OCI-LY7 (cell line): ENCODE measurements at regions not wholly inside any gene's neighbourhood (a gene's known extent, or its start where the extent isn't known, plus 50 kb on each side); places are given as distances from the start of the nearest gene placed in this dataset.

Source experiments
- BruUV-seq: library from RNA; stranded (reverse); fragments of 400-500 nt; replicated peaks from 2 replicates; lab custom pipeline; 2021; lab: Mats Ljungman, UMichigan
- CTCF ChIA-PET: fragments of 300-600 bp; sonication (Branson Sonifier 250); formaldehyde crosslinking; loops from one replicate; lab custom pipeline; 2022; ENCODE audit warnings: antibody characterized with exemption; ENCODE audit not compliant: unreplicated experiment; lab: Charles Lee
- POLR2A ChIA-PET: fragments of 300-600 bp; sonication (Branson Sonifier 250); formaldehyde crosslinking; loops from one replicate; lab custom pipeline; 2022; ENCODE audit warnings: antibody characterized with exemption; lab: Charles Lee
- DNase-seq: peaks from one replicate; pipeline ENCODE4 v3.0.0-alpha.2; 2015; ENCODE audit warnings: low spot score
- H2AFZ ChIP-seq: fragments of 200-600 bp; sonication (generic), shearing (Covaris generic); 2 replicates; pipeline ENCODE4 v1.6.1; 2014; ENCODE audit warnings: mild to moderate bottlenecking, antibody characterized with exemption, low read length, moderate library complexity
- H3K27ac ChIP-seq: fragments of 200-600 bp; sonication (generic); 2 replicates; pipeline ENCODE4 v1.5.1; 2014; ENCODE audit warnings: mixed run types, low read depth, mild to moderate bottlenecking, moderate library complexity, low read length, inconsistent platforms; ENCODE audit not compliant: poor library complexity, severe bottlenecking
- H3K36me3 ChIP-seq: fragments of 200-600 bp; sonication (generic); 2 replicates; pipeline ENCODE4 v1.6.1; 2014; ENCODE audit warnings: mild to moderate bottlenecking, antibody characterized with exemption, low read length, moderate library complexity, mixed read lengths; ENCODE audit not compliant: insufficient read depth
- H3K4me1 ChIP-seq: fragments of 200-600 bp; sonication (generic); 2 replicates; pipeline ENCODE4 v1.5.1; 2014; ENCODE audit warnings: mild to moderate bottlenecking, low read length; ENCODE audit not compliant: insufficient read depth, poor library complexity, severe bottlenecking
- H3K4me2 ChIP-seq: fragments of 200-600 bp; sonication (generic); 2 replicates; pipeline ENCODE4 v1.6.1; 2014; ENCODE audit warnings: mild to moderate bottlenecking, low read length
- H3K4me3 ChIP-seq: fragments of 200-600 bp; sonication (generic); 2 replicates; pipeline ENCODE4 v1.5.1; 2014; ENCODE audit warnings: mild to moderate bottlenecking, low read depth, low read length; ENCODE audit not compliant: poor library complexity, severe bottlenecking
- H3K79me2 ChIP-seq: fragments of 200-600 bp; sonication (generic); 2 replicates; pipeline ENCODE4 v1.6.1; 2016; ENCODE audit warnings: low read depth, mild to moderate bottlenecking, low read length, moderate library complexity, mixed read lengths; ENCODE audit not compliant: insufficient read depth
- H3K9me2 ChIP-seq: fragments of 200-600 bp; sonication (generic); 2 replicates; pipeline ENCODE4 v1.6.1; 2016; ENCODE audit warnings: mild to moderate bottlenecking, low read length, mixed read lengths; ENCODE audit not compliant: insufficient read depth
- H3K9me3 ChIP-seq: fragments of 200-600 bp; sonication (generic); 2 replicates; pipeline ENCODE4 v1.6.1; 2014; ENCODE audit warnings: mild to moderate bottlenecking, mixed run types, low read length, mixed read lengths
- H4K20me1 ChIP-seq: fragments of 200-600 bp; sonication (generic); 2 replicates; pipeline ENCODE4 v1.6.1; 2014; ENCODE audit warnings: mild to moderate bottlenecking, antibody characterized with exemption, low read length, moderate library complexity, mixed read lengths; ENCODE audit not compliant: insufficient read depth
- EZH2phosphoT487 ChIP-seq: fragments of 200-600 bp; sonication (generic); IDR thresholded peaks from 2 replicates; pipeline ENCODE4 v1.6.1; 2018; ENCODE audit warnings: low read depth, borderline replicate concordance, mild to moderate bottlenecking, mixed run types, antibody characterized with exemption, low read length, moderate library complexity, mixed read lengths
- intact Hi-C: fragments of 100-400 bp; cut with micrococcal nuclease; formaldehyde crosslinking; loops from one replicate; pipeline ENCODE4 v1.10.0; 2022; ENCODE audit not compliant: unreplicated experiment
- TF ChIP-seq, protein P1 (sequence below): fragments of 200-600 bp; sonication (generic); conservative IDR thresholded peaks from 2 replicates; pipeline ENCODE4 v1.5.1; 2014; ENCODE audit warnings: mild to moderate bottlenecking, antibody characterized with exemption, low read length, moderate library complexity, mixed read lengths

DNA sequence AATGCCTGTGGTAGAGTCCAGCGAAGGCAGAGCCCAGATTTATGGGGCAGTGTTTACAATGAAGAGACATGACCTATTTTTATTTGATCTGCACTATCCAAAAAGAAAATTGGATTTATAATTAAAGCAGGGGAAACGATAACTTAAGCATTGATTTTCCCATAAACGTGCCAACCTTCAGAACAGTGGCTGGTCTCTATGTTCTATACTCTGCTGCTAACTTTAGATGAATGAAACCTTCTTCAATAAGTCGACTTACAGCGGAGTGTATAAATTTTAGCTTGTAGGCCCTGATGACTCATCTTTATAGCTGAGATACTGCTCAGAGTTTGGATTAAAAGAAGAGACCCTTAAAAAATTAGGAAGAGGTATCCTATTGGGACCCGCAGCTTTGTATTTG lies 452.6 kb downstream of the TLR4 start:
- H3K36me3 ChIP-seq = no peaks in the 10 kb centered on the region
- POLR2A ChIA-PET = interaction anchor here (0.5 to 0.7 kb wide), 3 partner anchors 19 to 949 kb away, joined by 3 to 4 read pairs (median 3); no protein-coding TSS in a partner anchor
- intact Hi-C loops = no loop called here
- no peak overlapping the region for H3K27ac ChIP-seq
- no peak overlapping the region for H2AFZ ChIP-seq
- no peak overlapping the region for H3K4me3 ChIP-seq
- no peak for DNase-seq
- H4K20me1 ChIP-seq = no peaks in the 10 kb centered on the region
- H3K4me1 ChIP-seq = no peaks in the 10 kb centered on the region
- no TSS peak for BruUV-seq
- CTCF ChIA-PET = no interaction called here
- no peaks in the 10 kb centered on the region for H3K79me2 ChIP-seq
- H3K4me2 ChIP-seq = no peak overlapping the region
- H3K9me3 ChIP-seq = no peaks in the 10 kb centered on the region
- TF ChIP-seq, protein P1, sequence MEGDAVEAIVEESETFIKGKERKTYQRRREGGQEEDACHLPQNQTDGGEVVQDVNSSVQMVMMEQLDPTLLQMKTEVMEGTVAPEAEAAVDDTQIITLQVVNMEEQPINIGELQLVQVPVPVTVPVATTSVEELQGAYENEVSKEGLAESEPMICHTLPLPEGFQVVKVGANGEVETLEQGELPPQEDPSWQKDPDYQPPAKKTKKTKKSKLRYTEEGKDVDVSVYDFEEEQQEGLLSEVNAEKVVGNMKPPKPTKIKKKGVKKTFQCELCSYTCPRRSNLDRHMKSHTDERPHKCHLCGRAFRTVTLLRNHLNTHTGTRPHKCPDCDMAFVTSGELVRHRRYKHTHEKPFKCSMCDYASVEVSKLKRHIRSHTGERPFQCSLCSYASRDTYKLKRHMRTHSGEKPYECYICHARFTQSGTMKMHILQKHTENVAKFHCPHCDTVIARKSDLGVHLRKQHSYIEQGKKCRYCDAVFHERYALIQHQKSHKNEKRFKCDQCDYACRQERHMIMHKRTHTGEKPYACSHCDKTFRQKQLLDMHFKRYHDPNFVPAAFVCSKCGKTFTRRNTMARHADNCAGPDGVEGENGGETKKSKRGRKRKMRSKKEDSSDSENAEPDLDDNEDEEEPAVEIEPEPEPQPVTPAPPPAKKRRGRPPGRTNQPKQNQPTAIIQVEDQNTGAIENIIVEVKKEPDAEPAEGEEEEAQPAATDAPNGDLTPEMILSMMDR = no peak
- TF ChIP-seq EZH2phosphoT487 = no peak
- no peaks in the 10 kb centered on the region for H3K9me2 ChIP-seq

DNA sequence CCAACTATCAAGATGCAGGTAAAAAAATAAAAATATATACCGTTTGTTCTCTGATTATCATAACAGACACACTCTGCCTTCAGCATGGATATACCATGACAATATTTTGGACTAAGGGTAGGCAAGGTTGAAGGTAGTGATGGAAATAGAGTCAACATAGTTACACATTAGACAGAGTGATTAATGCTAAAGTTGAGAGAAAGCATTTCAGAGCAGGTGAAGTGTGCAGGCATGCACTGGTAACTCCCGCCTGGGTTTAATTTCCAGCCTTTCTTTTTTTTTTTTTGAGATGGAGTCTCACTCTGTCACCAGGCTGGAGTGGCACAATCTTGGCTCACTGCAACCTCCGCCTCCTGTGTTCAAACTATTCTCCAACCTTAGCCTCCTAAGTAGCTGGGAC lies 458.5 kb downstream of the TLR4 start:
- TF ChIP-seq EZH2phosphoT487 = no peak
- TF ChIP-seq, protein P1 = no peak
- CTCF ChIA-PET = no interaction called here

DNA sequence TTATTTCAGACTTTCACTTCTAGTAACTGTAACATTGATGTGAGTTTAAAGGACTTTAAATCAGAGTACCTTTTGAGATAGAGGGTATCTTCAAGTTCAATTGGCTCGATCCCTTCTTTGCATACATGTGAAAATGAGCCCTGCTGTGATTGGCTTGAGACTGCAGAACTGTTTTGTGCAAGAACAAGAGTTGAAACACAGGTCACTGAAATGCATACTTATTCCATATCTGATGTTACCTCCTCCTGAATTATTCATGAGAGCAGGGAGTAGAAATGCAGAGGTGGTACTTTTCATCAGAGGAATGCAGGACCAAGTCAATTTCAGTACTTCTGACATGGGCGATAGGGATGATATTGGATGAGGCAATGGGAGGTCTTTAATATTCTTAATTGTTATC lies 459.5 kb downstream of the TLR4 start:
- Histone ChIP-seq H3K4me2 (no peak overlapping the region), H3K4me3 (no peak overlapping the region), H4K20me1 (no peaks in the 10 kb centered on the region; the same call in 1 of the 2 replicates), H3K79me2 (no peaks in the 10 kb centered on the region), H3K9me2 (no peaks in the 10 kb centered on the region), H3K9me3 (no peaks in the 10 kb centered on the region), H3K4me1 (no peaks in the 10 kb centered on the region), H3K36me3 (no peaks in the 10 kb centered on the region), H2AFZ (no peak overlapping the region), H3K27ac (no peak overlapping the region)
- BruUV-seq = no TSS peak
- ChIA-PET CTCF (no interaction called here), POLR2A (no interaction called here)
- intact Hi-C loops = no loop called here
- DNase-seq = no peak
- no peak for TF ChIP-seq EZH2phosphoT487
- TF ChIP-seq, protein P1 = no peak

More for the DNA sequence above, 458.5 kb downstream of the TLR4 start:
- Histone ChIP-seq H4K20me1 (no peaks in the 10 kb centered on the region; the same call in 1 of the 2 replicates), H3K36me3 (no peaks in the 10 kb centered on the region), H3K79me2 (no peaks in the 10 kb centered on the region), H2AFZ (no peak overlapping the region), H3K4me1 (no peaks in the 10 kb centered on the region), H3K9me2 (no peaks in the 10 kb centered on the region), H3K4me3 (no peak overlapping the region), H3K4me2 (no peak overlapping the region), H3K27ac (no peak overlapping the region), H3K9me3 (no peaks in the 10 kb centered on the region)
- intact Hi-C loops = no loop called here
- no peak for DNase-seq
- no TSS peak for BruUV-seq
- POLR2A ChIA-PET = interaction anchor here (0.7 kb wide), 2 partner anchors 479 to 518 kb away, joined by 3 read pairs; no protein-coding TSS in a partner anchor
